ENCODE measurements at regions not wholly inside any gene's neighbourhood (a gene's known extent, or its start where the extent isn't known, plus 50 kb on each side); places are given as distances from the start of the nearest gene placed in this dataset.

DNA sequence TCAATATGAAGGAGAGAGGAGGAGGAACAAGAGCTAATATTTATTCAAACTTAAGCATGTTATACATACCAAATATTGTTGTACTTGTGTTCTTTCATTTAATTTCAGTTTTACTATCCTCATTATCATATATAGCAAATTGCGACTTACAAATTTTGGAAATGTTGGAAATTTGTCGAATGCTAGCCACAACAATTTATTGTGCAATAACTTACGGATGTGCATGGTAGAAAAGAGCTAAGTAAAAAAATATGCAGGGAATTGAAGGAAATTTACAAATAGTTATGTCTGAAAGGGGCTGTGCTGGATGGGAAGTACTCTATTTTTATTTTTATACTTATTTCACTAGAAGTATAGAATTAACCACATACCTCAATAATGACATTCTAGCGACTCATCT lies 376.3 kb downstream of the PCDH20 start:
- DNase-seq (ENCODE audit: low read depth) = no peak

DNA sequence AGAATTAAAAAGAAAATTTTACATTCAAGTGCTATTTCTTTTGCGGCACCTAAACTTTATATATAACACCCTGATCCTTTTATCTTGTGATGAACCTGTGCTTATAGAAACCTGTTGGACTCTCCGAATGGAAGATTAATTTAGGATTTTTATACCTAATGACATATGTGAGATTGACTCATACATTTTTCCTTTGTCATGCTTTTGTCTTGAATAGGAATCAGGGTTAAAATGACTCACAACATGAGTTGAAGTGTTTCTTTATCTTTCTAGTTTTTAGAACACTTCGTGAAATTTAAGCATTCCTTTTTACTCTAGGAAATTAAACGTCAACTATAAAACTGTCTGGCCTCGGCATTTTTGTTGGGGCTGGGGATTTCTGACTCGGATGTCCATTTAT lies 378.9 kb downstream of the PCDH20 start:
- DNase-seq (ENCODE audit: low read depth) = no peak

DNA sequence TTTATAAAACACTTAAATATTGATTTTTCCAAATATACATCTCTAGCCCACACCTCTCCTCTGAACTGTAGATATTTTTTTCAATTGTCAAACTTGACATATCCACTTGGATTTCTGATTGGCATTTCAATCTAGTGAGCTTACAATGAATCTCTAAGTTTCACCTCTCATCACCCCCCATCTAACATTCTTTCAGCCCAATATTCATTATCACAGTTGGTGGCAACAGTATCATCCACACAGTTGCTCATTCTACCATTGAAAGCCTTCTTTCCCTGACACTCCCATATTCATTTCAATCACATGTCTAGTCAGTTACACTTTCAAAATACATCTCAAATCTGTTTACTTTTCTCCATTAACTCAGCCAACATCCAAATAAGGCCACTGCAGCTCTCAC lies 385.2 kb downstream of the PCDH20 start:
- no peak for DNase-seq (ENCODE audit: low read depth)

DNA sequence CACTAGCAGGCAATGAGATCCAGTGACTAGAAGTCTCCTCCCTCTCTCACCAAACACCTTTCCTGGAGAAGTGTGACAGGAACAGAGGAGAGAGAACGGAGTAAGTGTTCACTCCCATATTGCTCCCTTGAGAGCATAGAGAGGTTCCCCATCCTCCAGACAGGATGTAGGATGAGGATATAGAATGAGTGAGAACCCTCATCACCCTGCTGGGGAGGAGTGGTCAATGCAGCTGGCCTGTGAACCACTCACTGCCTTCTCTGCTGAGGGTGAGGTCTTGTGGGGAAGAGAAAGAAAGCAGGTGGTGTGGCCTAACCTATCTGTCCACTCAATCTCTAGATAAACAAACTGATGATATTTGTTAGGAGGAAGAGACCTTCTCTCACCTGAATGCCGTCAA lies 386.6 kb downstream of the PCDH20 start:
- no peak for DNase-seq (ENCODE audit: low read depth)

DNA sequence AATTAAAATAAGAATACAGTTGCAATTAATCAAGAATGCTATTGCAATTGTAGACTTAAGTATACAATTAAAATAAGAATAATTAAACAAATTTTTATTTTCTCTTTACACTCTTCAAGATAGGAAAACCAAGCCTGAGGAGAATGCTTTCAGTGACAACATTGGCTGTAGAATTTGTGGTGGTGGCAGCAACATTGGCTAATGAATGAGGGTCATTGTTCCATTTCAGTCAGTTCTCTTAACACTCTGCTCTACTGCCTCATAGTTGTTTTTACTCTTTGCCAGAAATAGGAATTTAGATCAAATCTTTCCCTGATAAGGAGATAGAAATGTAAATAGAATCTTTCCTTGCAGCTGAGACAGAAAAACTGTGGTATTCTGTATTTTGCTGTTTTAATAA lies 391.6 kb downstream of the PCDH20 start:
- DNase-seq (ENCODE audit: low read depth) = no peak

DNA sequence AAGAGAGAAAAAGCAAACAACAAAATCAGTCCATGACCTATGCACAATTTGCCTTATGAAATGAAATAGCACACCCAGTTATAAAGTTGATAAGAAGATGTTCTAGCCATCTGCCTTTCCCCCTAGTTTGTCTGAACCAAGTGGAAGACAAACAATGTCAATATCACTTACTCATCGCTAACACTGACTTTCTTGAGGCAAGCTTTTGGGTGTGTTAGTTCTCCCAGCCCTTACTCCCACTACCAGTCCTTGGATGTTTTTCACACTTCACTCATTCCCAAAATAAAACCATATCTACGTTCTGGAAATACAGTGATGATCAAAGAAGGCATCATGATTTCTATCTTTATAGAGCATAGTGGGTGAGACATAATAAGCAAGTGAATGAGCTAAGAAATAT lies 393.8 kb downstream of the PCDH20 start:
- DNase-seq (ENCODE audit: low read depth) = no peak

DNA sequence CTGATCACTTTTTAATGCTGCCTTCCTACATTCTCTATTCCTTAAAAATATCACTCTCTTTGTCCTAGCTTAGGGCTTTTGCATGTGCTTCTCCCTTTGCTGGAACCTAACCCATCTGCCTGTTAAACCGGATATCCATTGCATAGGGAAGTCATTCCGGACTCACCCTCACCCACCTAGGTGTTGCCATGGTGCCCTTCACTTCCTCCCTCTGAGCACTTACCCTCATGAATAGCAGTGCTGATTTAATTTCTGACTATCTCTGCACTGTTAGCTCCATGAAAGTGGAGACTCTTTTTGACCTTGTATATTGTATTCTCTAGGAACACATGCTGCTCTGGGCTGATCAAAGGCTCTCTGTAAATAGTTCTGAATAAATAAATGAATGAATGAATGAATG lies 401.9 kb downstream of the PCDH20 start:
- no peak for DNase-seq (ENCODE audit: low read depth)

DNA sequence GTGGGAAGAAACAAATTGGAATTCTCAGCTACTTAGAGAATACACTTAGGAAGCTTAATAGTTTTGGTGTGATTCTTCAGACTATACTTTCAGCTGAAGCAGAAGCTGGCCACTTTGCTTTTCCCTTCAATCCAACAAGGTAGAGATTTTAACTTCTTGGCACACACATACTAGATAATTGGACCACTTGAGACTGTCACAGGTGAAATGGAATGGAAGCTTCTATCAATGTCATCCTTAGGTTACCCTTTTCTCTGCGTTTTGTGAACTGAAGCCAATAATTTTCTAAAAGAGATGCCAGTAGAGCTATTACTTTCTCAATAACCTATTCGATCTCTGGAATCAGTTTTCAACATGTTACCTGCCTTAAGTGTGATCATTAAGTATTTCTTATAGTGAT lies 405.3 kb downstream of the PCDH20 start:
- no peak for DNase-seq (ENCODE audit: low read depth)

DNA sequence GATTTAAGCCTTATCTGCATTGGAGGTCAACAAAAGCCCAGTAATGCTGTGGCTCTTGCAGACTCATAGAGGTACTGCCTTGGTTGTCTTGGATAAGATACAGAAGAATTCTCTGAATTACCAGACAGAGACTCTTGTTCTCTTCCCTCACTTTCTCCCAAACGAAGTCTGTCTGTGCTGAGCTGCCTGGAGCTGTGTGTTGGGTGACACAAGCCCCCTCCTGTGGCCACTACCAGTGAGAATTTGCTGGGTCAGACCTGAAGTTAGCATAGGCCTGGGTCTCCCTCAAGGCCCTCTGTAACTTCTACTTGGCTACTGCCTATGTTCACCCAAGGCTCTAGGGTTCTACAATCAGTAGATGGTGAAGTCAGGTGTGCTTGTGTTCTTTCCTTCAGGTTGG lies 413.0 kb downstream of the PCDH20 start:
- no peak for DNase-seq (ENCODE audit: low read depth)

DNA sequence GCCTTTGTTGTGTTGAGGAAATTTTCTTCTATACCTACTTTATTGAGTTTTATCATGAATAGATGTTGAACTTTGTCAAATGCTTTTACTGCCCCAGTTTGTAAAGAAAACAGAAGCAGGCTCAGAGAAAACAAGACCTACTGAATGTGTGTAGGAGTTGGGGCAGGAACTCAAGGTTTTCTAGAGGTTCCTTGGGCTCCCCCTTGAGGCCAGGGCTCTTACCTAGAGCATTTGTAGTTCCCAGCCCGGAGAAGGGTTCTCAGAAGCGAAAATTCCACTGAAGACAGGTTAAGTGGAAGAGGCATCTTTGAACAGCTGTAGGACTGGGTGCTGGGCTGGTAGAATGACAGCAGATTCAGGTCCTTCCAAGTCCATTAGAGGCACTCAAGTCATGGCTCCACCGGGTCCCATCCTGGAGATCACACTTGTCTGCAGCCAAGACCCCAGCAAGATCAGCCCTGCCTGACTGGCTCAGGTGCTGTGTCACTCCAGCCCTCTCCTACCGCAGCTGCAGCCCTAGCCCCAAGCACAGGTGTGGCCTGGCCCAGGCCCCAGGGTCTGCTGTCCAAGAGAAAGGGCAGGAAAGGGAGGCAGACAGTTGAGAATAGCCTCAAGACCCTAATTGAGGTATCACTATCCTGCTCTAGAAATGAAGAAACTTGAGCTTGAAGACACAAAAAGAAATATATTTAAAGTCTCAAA lies 425.5 kb downstream of the PCDH20 start:
- no peak for DNase-seq (ENCODE audit: low read depth)

DNA sequence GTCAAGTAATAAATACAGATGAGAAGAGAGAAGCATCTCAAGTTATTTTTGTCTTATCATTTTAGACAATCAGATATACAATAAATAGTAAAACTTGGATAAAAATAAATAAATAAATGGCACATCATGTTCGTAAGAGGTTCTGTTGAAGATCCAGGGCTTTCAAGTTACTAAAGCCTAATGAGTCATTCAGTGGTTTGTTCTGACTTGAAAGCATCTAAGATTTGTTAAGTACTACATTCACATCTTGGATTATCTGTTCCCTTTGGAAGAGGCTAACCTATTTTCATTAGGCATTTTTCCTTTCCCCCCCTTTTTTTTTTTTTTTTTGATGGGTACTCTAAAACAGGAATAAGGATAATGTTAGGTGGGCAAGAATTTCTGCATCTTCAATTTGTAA lies 429.3 kb downstream of the PCDH20 start:
- DNase-seq (ENCODE audit: low read depth) = no peak

DNA sequence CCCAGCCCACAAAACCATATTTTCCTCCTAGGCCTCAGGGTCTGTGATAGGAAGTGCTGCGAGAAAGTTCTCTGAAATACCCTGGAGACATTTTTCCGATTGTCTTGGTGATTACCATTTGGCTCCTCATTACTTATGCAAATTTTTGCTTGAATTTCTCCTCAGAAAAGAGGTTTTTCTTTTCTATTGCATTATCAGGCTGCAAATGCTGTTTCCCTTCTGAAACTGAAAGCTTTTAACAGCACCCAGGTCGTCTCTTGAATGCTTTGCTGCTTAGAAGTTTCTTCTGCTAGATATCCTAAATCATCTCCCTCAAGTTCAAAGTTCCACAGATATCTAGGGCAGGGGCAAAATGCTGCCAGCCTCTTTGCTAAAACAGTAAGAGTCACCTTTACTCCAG lies 434.2 kb downstream of the PCDH20 start:
- DNase-seq (ENCODE audit: low read depth) = no peak

DNA sequence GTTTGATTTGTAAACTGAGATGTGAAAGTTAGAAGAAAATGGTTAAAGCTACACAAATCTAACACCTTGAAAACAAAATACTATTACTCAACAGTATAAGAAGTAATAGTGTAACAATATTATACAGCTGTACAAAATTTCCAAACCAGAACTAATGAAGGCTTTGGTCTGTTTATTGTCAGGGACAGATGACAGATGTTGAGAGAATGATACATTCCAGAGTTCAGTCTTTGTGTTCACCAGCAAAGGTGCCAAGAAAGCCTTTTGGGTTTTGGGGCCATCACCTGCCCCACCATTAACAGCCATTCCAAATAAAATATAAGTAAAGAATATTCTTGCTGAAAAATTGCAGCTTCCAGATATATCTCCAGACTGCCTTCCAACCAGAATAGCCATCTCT lies 439.3 kb downstream of the PCDH20 start:
- DNase-seq (ENCODE audit: low read depth) = no peak

DNA sequence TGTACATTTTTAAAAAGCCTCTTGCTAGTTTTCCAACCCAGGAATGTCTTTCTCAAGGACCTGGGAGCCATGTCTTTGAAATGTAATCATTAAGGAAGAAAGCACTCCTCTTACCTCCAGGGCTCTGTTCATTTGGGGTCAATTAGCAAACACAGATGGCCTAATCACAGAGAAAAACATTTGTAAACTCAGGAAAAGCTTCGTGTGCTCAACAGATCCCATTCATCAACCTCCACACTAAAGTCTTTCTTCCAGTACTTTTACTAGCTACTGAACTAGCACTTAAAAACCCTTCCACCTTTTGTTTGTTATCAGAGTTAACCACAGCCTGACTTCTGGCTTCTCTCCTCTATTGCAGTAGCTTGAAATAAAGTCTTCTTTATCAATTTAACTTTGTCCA lies 441.4 kb downstream of the PCDH20 start:
- DNase-seq (ENCODE audit: low read depth) = no peak

DNA sequence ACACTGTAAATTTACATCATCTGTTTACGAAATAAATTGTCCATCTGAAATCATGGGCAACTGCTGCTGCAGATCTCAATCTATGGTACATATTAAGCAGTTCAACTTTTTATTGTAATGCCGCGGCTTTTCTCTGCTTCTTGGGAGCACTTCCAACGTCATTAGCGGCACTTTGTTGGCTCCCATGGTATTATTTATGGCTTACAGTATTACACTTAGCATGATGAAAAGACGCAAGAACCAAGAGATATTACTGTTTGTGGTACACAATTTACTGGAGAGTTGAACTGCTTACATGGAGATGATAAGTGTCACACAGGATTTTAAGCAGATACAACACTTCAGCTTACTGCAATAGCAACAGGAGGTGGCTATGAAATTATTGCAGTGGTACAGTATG lies 442.1 kb downstream of the PCDH20 start:
- DNase-seq (ENCODE audit: low read depth) = no peak

DNA sequence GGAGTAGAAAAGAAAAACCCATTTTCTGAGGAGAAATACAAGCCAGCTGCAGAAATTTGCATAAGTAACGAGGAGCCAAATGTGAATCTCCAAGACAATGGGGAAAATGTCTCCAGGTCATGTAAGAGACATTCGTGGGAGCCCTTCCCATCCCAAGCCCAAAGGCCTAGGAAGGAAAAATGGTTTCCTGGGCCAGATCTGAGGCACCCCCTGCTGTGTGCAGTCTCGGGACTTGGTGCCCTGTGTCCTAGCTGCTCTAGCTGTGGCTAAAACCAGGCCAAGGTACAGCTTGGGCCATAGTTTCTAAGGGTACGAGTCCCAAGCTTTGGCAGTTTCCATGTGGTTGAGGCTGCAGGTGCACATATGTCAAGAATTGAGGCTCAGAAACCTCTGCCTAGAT lies 444.9 kb downstream of the PCDH20 start:
- DNase-seq (ENCODE audit: low read depth) = no peak

DNA sequence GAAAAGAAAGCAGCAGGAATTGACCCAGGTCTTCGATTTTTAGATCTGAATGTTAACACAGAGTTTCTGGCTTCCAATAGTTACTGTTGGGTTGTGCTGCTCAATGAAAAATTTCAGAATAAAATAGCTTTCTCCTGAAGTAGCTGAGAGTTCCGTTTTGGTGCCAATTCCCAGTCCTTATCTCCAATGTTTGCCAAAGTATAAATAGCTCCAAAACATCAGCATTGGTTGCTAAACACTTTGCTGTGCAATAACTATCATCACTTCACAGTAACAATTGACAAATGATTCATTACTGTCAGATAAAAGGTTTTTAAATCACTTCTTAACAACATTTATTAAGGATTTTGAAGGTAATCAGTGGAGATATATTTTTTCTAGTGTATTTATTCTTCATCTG lies 446.0 kb downstream of the PCDH20 start:
- no peak for DNase-seq (ENCODE audit: low read depth)

DNA sequence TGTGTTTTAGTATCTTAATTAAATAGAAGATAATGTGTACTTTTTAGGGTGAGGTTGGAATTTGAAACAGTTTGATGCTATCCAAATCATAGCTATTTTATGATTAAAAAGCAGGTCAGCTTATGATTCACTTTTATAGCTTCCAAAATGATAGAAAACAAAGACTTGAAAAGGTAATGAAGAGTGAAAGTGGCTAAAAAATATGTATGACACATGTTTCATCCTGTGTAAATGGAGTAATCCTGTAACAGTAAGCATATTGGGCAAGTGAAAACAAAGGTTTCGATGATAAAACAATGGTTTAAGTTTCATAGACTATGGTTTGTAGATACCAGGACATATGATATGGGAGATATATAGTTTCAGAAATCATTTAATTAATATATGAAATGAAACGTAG lies 456.2 kb downstream of the PCDH20 start:
- DNase-seq (ENCODE audit: low read depth) = no peak

DNA sequence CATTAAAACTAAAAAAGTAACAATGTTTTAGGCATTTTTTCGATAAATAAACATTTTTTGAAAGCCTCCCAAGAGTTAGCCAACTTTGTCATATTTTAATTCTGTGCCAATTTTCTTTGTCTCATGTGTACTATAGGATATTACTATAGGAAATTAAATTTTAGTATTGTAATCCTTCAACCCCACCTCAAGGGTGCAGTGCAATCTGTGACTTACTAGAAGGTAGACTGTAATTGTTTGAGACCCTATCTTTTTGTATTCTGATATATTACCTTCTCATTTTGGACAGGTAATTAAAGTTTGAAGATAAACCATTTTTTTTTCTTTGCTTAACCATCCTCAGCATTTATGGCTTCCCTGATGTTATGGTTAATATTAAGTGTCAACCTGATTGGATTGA lies 457.8 kb downstream of the PCDH20 start:
- no peak for DNase-seq (ENCODE audit: low read depth)

DNA sequence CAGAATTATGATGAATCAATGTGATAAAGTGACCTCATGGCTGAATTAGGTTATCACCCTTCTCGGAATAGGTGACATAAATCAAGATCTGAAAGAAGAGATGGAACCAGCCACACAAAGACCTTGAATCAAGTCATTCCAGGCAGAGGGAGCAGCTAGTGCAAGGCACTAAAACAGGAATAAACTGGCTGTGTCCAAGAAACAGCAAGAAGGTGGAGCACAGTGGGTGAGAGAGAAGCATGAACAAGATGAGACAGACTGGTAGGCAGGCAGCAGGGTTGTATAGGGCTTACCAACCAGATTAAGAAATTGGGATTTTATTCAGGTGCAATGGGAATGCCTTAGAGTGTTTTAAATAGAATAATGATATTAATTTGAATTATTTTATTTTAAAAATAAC lies 470.3 kb downstream of the PCDH20 start:
- no peak for DNase-seq (ENCODE audit: low read depth)

DNA sequence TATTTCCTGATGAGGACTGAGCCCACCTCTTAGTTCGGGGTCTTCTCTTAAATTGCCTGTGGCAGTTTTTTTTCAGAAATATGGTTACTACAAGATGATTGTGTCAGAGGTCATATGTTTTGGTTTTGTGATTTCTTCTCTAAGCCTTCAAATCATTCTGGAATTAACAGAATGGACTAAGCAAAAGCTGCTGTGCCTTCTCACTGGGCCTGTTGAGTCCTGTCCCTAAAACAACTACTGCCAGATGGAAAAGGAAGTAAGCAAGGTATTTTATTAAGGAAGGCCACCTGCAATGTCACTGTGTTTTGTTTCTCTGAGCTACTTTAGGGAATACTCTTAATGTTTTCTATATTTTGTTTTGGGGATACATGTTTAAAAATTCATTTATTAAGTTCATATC lies 470.8 kb downstream of the PCDH20 start:
- DNase-seq (ENCODE audit: low read depth) = no peak

DNA sequence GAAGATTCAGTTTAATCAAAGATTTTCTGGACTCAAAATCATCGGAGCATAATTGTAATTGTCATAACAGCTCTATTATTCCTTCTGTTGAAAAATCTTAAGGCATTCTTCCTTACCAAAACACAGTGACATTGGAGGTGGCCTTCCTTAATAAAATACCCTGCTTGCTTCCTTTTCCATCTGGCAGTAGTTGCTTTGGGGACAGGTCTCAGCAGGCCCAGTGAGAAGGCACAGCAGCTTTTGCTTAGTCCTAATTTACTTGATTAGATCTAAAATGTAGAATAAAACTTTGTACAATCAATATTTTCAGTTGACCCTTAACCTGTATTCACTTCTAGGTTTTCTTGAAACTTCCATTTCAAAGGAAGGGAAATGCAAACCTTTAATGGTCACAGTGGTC lies 471.6 kb downstream of the PCDH20 start:
- DNase-seq (ENCODE audit: low read depth) = no peak

DNA sequence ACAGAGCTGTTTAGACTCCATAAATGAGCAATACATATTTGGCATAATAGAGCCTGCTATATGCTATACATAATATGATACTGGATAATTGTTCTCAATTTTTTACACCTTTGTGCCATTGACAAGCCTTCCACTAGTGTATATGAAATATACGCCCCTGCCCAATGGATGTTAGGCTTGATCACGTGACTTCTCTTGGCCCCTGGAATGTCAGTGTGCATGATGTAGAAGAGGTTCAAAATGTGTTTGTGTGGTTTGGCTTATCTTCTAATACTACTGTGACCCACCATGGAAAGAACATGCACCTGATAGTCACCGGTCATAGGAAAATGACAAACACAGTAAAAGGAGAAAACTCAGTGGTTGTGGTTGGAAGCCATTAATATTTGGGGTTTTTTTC lies 479.4 kb downstream of the PCDH20 start:
- DNase-seq (ENCODE audit: low read depth) = no peak

DNA sequence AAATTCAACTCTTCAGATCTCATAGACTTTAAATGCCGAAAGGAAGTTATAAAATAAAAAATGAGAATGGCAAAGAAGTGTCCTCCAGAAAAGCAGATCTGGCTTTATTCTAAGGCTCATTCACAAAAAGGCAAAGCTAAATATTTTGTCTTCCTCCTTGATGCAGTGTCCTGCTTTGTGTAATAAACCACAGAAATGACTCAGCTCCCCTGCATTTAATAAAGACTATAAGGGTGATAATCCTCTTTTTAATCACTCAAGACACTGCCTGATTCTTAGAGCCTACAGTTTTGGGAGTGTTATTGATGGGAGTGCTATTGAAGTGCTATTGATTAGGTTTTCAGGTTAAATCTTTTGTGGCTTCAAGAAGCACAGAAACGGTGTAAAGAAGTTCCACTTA lies 482.0 kb downstream of the PCDH20 start:
- DNase-seq (ENCODE audit: low read depth) = no peak
